ENCODE measurements at regions not wholly inside any gene's neighbourhood (a gene's known extent, or its start where the extent isn't known, plus 50 kb on each side); places are given as distances from the start of the nearest gene placed in this dataset.

- H3K4me1 ChIP-seq (ENCODE audit: control insufficient read depth, extremely low read depth, insufficient read depth, low read length) = no peaks in the 10 kb centered on the region
- H3K79me2 ChIP-seq (ENCODE audit: control insufficient read depth, insufficient read depth, low read length) = no peaks in the 10 kb centered on the region
- H3K27ac ChIP-seq (ENCODE audit: insufficient read depth, low read length) = no peak overlapping the region
- H3K4me3 ChIP-seq (replicated peaks in 1 of 4; ENCODE audit: control extremely low read depth in 1 of 4, insufficient read depth in 1 of 4, low read depth in 3 of 4, low read length in 4 of 4) = no peak overlapping the region
- H4K20me1 ChIP-seq (ENCODE audit: control insufficient read depth, extremely low read depth, insufficient read depth, low read length) = no peaks in the 10 kb centered on the region
- no peak overlapping the region for H3K4me2 ChIP-seq (ENCODE audit: extremely low read depth, insufficient read depth, low read length)
- TF ChIP-seq EZH2 (IDR thresholded peaks at IDR 0.05; ENCODE audit: low read length, missing control alignments) (no peak), CTCF (conservative IDR thresholded peaks at IDR 0.05 in 1 of 2, IDR thresholded peaks at IDR 0.05 in 1 of 2; ENCODE audit: low read depth in 1 of 2, low read length in 2 of 2) (no peak)
- no peak for DNase-seq (ENCODE audit: low read depth in 2 of 2)
- H2AFZ ChIP-seq (ENCODE audit: low read length) = no peak overlapping the region
- H3K9me3 ChIP-seq (ENCODE audit: control insufficient read depth, insufficient read depth, low read depth, low read length) = no peaks in the 10 kb centered on the region
- no peaks in the 10 kb centered on the region for H3K27me3 ChIP-seq (ENCODE audit: control insufficient read depth, insufficient read depth, low read length)
- no peaks in the 10 kb centered on the region for H3K36me3 ChIP-seq (ENCODE audit: control insufficient read depth, insufficient read depth, low read length)
- no peak overlapping the region for H3K9ac ChIP-seq (ENCODE audit: insufficient read depth, low read length)
These were observed 105.0 kb upstream of the NANOS1 start for GRCh38 chr10:118924493-118924892.

GRCh38 chr10:118925404-118926071 lies 104.0 kb upstream of the NANOS1 start:
- no peaks in the 10 kb centered on the region for H3K4me1 ChIP-seq (ENCODE audit: control insufficient read depth, extremely low read depth, insufficient read depth, low read length)
- no peaks in the 10 kb centered on the region for H3K27me3 ChIP-seq (ENCODE audit: control insufficient read depth, insufficient read depth, low read length)
- TF ChIP-seq CTCF (conservative IDR thresholded peaks at IDR 0.05 in 1 of 2, IDR thresholded peaks at IDR 0.05 in 1 of 2; ENCODE audit: low read depth in 1 of 2, low read length in 2 of 2) = no peak
- H4K20me1 ChIP-seq (ENCODE audit: control insufficient read depth, extremely low read depth, insufficient read depth, low read length) = no peaks in the 10 kb centered on the region
- H2AFZ ChIP-seq (ENCODE audit: low read length) = no peak overlapping the region
- H3K9ac ChIP-seq (ENCODE audit: insufficient read depth, low read length) = no peak overlapping the region
- no peaks in the 10 kb centered on the region for H3K36me3 ChIP-seq (ENCODE audit: control insufficient read depth, insufficient read depth, low read length)
- H3K79me2 ChIP-seq (ENCODE audit: control insufficient read depth, insufficient read depth, low read length) = no peaks in the 10 kb centered on the region
- no peak for DNase-seq (ENCODE audit: low read depth in 2 of 2)
- H3K9me3 ChIP-seq (ENCODE audit: control insufficient read depth, insufficient read depth, low read depth, low read length) = no peaks in the 10 kb centered on the region
- H3K4me3 ChIP-seq (replicated peaks in 1 of 4; ENCODE audit: control extremely low read depth in 1 of 4, insufficient read depth in 1 of 4, low read depth in 3 of 4, low read length in 4 of 4) = no peak overlapping the region
- H3K4me2 ChIP-seq (ENCODE audit: extremely low read depth, insufficient read depth, low read length) = no peak overlapping the region
- H3K27ac ChIP-seq (ENCODE audit: insufficient read depth, low read length) = no peak overlapping the region

- no peak for TF ChIP-seq CTCF (conservative IDR thresholded peaks at IDR 0.05 in 1 of 2, IDR thresholded peaks at IDR 0.05 in 1 of 2; ENCODE audit: low read depth in 1 of 2, low read length in 2 of 2)
- TF ChIP-seq EZH2 (IDR thresholded peaks at IDR 0.05; ENCODE audit: low read length, missing control alignments) = no peak
- Histone ChIP-seq H3K9ac (ENCODE audit: insufficient read depth, low read length) (no peak overlapping the region), H3K4me2 (ENCODE audit: extremely low read depth, insufficient read depth, low read length) (no peak overlapping the region), H3K4me1 (ENCODE audit: control insufficient read depth, extremely low read depth, insufficient read depth, low read length) (no peaks in the 10 kb centered on the region), H2AFZ (ENCODE audit: low read length) (no peak overlapping the region), H3K27ac (ENCODE audit: insufficient read depth, low read length) (no peak overlapping the region), H3K36me3 (ENCODE audit: control insufficient read depth, insufficient read depth, low read length) (no peaks in the 10 kb centered on the region), H3K79me2 (ENCODE audit: control insufficient read depth, insufficient read depth, low read length) (no peaks in the 10 kb centered on the region), H3K4me3 (replicated peaks in 1 of 4; ENCODE audit: control extremely low read depth in 1 of 4, insufficient read depth in 1 of 4, low read depth in 3 of 4, low read length in 4 of 4) (no peak overlapping the region), H3K27me3 (ENCODE audit: control insufficient read depth, insufficient read depth, low read length) (no peaks in the 10 kb centered on the region), H4K20me1 (ENCODE audit: control insufficient read depth, extremely low read depth, insufficient read depth, low read length) (no peaks in the 10 kb centered on the region), H3K9me3 (ENCODE audit: control insufficient read depth, insufficient read depth, low read depth, low read length) (no peaks in the 10 kb centered on the region)
- no peak for DNase-seq (ENCODE audit: low read depth in 2 of 2)
These were observed 103.5 kb upstream of the NANOS1 start for GRCh38 chr10:118926072-118926417.

All from fibroblast of lung (primary cell).